Middle frontal gyrus (tissue), 1 donor: ENCODE measurements at regions not wholly inside any gene's neighbourhood (a gene's known extent, or its start where the extent isn't known, plus 50 kb on each side); places are given as distances from the start of the nearest gene placed in this dataset.

ENCODE experiments used
- DNase-seq: peaks from one replicate; pipeline ENCODE4 v3.0.0-alpha.2; 2015; ENCODE audit warnings: low spot score; ENCODE audit errors: extremely low spot score

- DNase-seq: no peak
Measured at GRCh38 chr4:32349026-32349425, 1628.9 kb downstream of the PCDH7 start.

- DNase-seq: no peak
Measured at GRCh38 chr4:32374206-32374605, 1654.0 kb downstream of the PCDH7 start.

GRCh38 chr4:32393806-32394205 lies 1673.6 kb downstream of the PCDH7 start:
- no peak for DNase-seq

- DNase-seq: no peak
Measured at GRCh38 chr4:32394255-32394654, 1674.1 kb downstream of the PCDH7 start.

- DNase-seq: no peak
Measured at GRCh38 chr4:32396507-32397070, 1676.4 kb downstream of the PCDH7 start.

GRCh38 chr4:32400870-32401269 lies 1680.7 kb downstream of the PCDH7 start:
- DNase-seq: no peak

- DNase-seq: no peak
Measured at GRCh38 chr4:32417113-32417704, 1697.0 kb downstream of the PCDH7 start.

- DNase-seq: no peak
Measured at GRCh38 chr4:32423267-32423666, 1703.1 kb downstream of the PCDH7 start.

GRCh38 chr4:32425243-32425642 lies 1705.1 kb downstream of the PCDH7 start:
- DNase-seq: no peak

- no peak for DNase-seq
Measured at GRCh38 chr4:32427566-32427965, 1707.4 kb downstream of the PCDH7 start.

- no peak for DNase-seq
Measured at GRCh38 chr4:32429151-32429550, 1709.0 kb downstream of the PCDH7 start.

- no peak for DNase-seq
Measured at GRCh38 chr4:32435308-32435707, 1715.1 kb downstream of the PCDH7 start.

- no peak for DNase-seq
Measured at GRCh38 chr4:32436816-32437215, 1716.6 kb downstream of the PCDH7 start.

- DNase-seq: no peak
Measured at GRCh38 chr4:32440391-32440790, 1720.2 kb downstream of the PCDH7 start.

GRCh38 chr4:32454482-32454881 lies 1734.3 kb downstream of the PCDH7 start:
- no peak for DNase-seq

- no peak for DNase-seq
Measured at GRCh38 chr4:32455231-32455630, 1735.1 kb downstream of the PCDH7 start.

GRCh38 chr4:32460972-32461371 lies 1740.8 kb downstream of the PCDH7 start:
- DNase-seq: no peak

GRCh38 chr4:32462944-32463343 lies 1742.8 kb downstream of the PCDH7 start:
- no peak for DNase-seq

- no peak for DNase-seq
Measured at GRCh38 chr4:32470087-32470585, 1750.0 kb downstream of the PCDH7 start.

GRCh38 chr4:32472918-32473317 lies 1752.7 kb downstream of the PCDH7 start:
- no peak for DNase-seq

GRCh38 chr4:32475710-32476109 lies 1755.5 kb downstream of the PCDH7 start:
- DNase-seq: no peak

- no peak for DNase-seq
Measured at GRCh38 chr4:32477518-32477917, 1757.3 kb downstream of the PCDH7 start.

- DNase-seq: no peak
Measured at GRCh38 chr4:32485956-32486355, 1765.8 kb downstream of the PCDH7 start.
